ENCODE measurements at regions not wholly inside any gene's neighbourhood (a gene's known extent, or its start where the extent isn't known, plus 50 kb on each side); places are given as distances from the start of the nearest gene placed in this dataset.
A peak's percentile ranks its signal among the peaks of the same experiment; 100 is the strongest.

DNA sequence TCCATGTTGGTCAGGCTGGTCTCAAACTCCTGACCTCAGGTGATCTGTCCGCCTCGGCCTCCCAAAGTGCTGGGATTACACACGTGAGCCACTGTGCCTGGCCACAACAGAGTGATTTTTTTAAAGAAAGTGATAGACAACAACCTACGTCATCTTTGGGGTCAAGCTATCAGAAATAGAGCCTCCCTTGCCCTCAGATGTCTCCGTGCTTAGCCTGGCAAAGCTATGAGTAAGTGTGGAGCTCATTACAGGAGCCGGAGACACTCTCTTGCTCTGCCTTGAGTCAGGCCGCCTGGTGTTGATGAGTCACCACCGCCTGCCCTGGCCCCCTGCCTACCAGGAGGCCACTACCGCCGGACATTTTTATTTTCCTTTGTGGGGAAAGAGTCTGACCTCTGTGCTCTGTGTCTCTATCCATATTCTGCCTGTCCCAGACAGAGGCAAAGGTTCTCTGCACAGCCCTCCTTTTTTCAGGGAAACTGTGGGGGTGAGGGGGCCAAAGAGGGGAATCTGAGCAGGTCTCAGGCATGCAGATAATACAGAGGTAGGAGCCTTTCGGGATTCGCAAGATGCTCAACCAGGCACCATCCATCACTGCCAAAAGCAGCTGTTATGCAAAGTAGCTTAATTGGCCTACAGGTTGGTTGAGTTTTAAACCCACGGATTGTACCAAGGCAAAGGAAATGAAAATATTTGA, 123.7 kb upstream of the CPEB4 start (continued):
- TF ChIP-seq NFE2 (IDR thresholded peaks at IDR 0.05; ENCODE audit: low read depth) (peak; percentile 67), EP400 (IDR thresholded peaks at IDR 0.05) (peak; percentile 62), RCOR1 (IDR thresholded peaks at IDR 0.05; ENCODE audit: borderline replicate concordance in 1 of 2, low read depth in 2 of 2, low read length in 2 of 2) (0 out of 4 replicates have a peak, but pooled peaks of 1 of the 2 experiments have one; percentile 21), HEY1 (CRISPR knock-in tag; IDR thresholded peaks at IDR 0.05; ENCODE audit: borderline replicate concordance) (no peak), JUNB (CRISPR knock-in tag; conservative IDR thresholded peaks at IDR 0.05) (peak; percentile 94), NFIC (IDR thresholded peaks at IDR 0.05) (peak; percentile 65), MTA3 (IDR thresholded peaks at IDR 0.05; ENCODE audit: borderline replicate concordance) (peak; percentile 68; the same call in 1 of the 2 replicates), NUFIP1 (IDR thresholded peaks at IDR 0.05; ENCODE audit: partially characterized antibody) (no peak), RNF2 (IDR thresholded peaks at IDR 0.05) (peak; percentile 49; the same call in 1 of the 2 replicates), MAX (CRISPR knock-in tag; IDR thresholded peaks at IDR 0.05) (peak; percentile 87), FOSL1 (tag; conservative IDR thresholded peaks at IDR 0.05) (peak; percentile 99)
- TF ChIP-seq, protein P1, sequence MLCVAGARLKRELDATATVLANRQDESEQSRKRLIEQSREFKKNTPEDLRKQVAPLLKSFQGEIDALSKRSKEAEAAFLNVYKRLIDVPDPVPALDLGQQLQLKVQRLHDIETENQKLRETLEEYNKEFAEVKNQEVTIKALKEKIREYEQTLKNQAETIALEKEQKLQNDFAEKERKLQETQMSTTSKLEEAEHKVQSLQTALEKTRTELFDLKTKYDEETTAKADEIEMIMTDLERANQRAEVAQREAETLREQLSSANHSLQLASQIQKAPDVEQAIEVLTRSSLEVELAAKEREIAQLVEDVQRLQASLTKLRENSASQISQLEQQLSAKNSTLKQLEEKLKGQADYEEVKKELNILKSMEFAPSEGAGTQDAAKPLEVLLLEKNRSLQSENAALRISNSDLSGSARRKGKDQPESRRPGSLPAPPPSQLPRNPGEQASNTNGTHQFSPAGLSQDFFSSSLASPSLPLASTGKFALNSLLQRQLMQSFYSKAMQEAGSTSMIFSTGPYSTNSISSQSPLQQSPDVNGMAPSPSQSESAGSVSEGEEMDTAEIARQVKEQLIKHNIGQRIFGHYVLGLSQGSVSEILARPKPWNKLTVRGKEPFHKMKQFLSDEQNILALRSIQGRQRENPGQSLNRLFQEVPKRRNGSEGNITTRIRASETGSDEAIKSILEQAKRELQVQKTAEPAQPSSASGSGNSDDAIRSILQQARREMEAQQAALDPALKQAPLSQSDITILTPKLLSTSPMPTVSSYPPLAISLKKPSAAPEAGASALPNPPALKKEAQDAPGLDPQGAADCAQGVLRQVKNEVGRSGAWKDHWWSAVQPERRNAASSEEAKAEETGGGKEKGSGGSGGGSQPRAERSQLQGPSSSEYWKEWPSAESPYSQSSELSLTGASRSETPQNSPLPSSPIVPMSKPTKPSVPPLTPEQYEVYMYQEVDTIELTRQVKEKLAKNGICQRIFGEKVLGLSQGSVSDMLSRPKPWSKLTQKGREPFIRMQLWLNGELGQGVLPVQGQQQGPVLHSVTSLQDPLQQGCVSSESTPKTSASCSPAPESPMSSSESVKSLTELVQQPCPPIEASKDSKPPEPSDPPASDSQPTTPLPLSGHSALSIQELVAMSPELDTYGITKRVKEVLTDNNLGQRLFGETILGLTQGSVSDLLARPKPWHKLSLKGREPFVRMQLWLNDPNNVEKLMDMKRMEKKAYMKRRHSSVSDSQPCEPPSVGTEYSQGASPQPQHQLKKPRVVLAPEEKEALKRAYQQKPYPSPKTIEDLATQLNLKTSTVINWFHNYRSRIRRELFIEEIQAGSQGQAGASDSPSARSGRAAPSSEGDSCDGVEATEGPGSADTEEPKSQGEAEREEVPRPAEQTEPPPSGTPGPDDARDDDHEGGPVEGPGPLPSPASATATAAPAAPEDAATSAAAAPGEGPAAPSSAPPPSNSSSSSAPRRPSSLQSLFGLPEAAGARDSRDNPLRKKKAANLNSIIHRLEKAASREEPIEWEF (CRISPR knock-in tag; IDR thresholded peaks at IDR 0.05), result peak; percentile 89; the same call in 1 of the 2 replicates
- TF ChIP-seq, protein P2, sequence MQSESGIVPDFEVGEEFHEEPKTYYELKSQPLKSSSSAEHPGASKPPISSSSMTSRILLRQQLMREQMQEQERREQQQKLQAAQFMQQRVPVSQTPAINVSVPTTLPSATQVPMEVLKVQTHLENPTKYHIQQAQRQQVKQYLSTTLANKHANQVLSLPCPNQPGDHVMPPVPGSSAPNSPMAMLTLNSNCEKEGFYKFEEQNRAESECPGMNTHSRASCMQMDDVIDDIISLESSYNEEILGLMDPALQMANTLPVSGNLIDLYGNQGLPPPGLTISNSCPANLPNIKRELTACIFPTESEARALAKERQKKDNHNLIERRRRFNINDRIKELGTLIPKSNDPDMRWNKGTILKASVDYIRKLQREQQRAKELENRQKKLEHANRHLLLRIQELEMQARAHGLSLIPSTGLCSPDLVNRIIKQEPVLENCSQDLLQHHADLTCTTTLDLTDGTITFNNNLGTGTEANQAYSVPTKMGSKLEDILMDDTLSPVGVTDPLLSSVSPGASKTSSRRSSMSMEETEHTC (IDR thresholded peaks at IDR 0.05), result peak; percentile 64; the same call in 1 of the 2 replicates
- TF ChIP-seq, protein P3, sequence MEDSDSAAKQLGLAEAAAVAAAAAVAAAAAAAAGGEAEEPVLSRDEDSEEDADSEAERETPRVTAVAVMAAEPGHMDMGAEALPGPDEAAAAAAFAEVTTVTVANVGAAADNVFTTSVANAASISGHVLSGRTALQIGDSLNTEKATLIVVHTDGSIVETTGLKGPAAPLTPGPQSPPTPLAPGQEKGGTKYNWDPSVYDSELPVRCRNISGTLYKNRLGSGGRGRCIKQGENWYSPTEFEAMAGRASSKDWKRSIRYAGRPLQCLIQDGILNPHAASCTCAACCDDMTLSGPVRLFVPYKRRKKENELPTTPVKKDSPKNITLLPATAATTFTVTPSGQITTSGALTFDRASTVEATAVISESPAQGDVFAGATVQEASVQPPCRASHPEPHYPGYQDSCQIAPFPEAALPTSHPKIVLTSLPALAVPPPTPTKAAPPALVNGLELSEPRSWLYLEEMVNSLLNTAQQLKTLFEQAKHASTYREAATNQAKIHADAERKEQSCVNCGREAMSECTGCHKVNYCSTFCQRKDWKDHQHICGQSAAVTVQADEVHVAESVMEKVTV (CRISPR knock-in tag; IDR thresholded peaks at IDR 0.05), result peak; percentile 6; the same call in 1 of the 2 replicates

All from K562 (cell line).